GM12878 (cell line): ENCODE measurements at regions not wholly inside any gene's neighbourhood (a gene's known extent, or its start where the extent isn't known, plus 50 kb on each side); places are given as distances from the start of the nearest gene placed in this dataset.

Experiments used
- CREM ChIP-seq: IDR thresholded peaks from 2 replicates; pipeline ENCODE4 v1.6.1; 2014; ENCODE audit warnings: antibody characterized with exemption, low read depth
- JUNB ChIP-seq: IDR thresholded peaks from 2 replicates; pipeline ENCODE4 v1.6.1; 2016; ENCODE audit warnings: antibody characterized with exemption, mild to moderate bottlenecking
- LARP7 ChIP-seq: fragments of 450-650 bp; IDR thresholded peaks from 2 replicates; pipeline ENCODE4 v1.6.1; 2017; ENCODE audit warnings: mild to moderate bottlenecking
- RAD51 ChIP-seq: fragments of 450-650 bp; IDR thresholded peaks from 2 replicates; pipeline ENCODE4 v1.6.1; 2016; ENCODE audit warnings: moderate library complexity, mild to moderate bottlenecking, inconsistent platforms
- YBX1 ChIP-seq: fragments of 450-650 bp; IDR thresholded peaks from 2 replicates; pipeline ENCODE4 v1.6.1; 2016; ENCODE audit warnings: antibody characterized with exemption
- ZNF207 ChIP-seq: fragments of 450-650 bp; IDR thresholded peaks from 2 replicates; pipeline ENCODE4 v1.6.1; 2014; ENCODE audit warnings: antibody characterized with exemption, mild to moderate bottlenecking, borderline replicate concordance
- ZNF217 ChIP-seq: fragments of 450-650 bp; IDR thresholded peaks from 2 replicates; pipeline ENCODE4 v1.6.1; 2017; ENCODE audit warnings: antibody characterized with exemption, mild to moderate bottlenecking
- ZNF384 ChIP-seq: IDR thresholded peaks from 2 replicates; pipeline ENCODE4 v1.6.1; 2012; ENCODE audit warnings: low read depth, mild to moderate bottlenecking, low read length, improper control_type of control experiment, borderline replicate concordance
- ZZZ3 ChIP-seq: IDR thresholded peaks from 2 replicates; pipeline ENCODE4 v1.6.1; 2011; ENCODE audit warnings: low read depth; ENCODE audit not compliant: control insufficient read depth, insufficient read length
- TF ChIP-seq, protein P1 (sequence below): IDR thresholded peaks from 2 replicates; pipeline ENCODE4 v1.6.1; 2012; ENCODE audit warnings: improper control_type of control experiment, low read depth, low read length; ENCODE audit not compliant: insufficient replicate concordance
- TF ChIP-seq, protein P2 (sequence below): IDR thresholded peaks from 2 replicates; pipeline ENCODE4 v1.6.1; 2012; ENCODE audit warnings: mild to moderate bottlenecking, low read depth, low read length
- TF ChIP-seq, protein P3 (sequence below): fragments of 450-650 bp; IDR thresholded peaks from 2 replicates; pipeline ENCODE4 v1.6.1; 2017; ENCODE audit warnings: mild to moderate bottlenecking, moderate library complexity

- TF ChIP-seq, protein P1, sequence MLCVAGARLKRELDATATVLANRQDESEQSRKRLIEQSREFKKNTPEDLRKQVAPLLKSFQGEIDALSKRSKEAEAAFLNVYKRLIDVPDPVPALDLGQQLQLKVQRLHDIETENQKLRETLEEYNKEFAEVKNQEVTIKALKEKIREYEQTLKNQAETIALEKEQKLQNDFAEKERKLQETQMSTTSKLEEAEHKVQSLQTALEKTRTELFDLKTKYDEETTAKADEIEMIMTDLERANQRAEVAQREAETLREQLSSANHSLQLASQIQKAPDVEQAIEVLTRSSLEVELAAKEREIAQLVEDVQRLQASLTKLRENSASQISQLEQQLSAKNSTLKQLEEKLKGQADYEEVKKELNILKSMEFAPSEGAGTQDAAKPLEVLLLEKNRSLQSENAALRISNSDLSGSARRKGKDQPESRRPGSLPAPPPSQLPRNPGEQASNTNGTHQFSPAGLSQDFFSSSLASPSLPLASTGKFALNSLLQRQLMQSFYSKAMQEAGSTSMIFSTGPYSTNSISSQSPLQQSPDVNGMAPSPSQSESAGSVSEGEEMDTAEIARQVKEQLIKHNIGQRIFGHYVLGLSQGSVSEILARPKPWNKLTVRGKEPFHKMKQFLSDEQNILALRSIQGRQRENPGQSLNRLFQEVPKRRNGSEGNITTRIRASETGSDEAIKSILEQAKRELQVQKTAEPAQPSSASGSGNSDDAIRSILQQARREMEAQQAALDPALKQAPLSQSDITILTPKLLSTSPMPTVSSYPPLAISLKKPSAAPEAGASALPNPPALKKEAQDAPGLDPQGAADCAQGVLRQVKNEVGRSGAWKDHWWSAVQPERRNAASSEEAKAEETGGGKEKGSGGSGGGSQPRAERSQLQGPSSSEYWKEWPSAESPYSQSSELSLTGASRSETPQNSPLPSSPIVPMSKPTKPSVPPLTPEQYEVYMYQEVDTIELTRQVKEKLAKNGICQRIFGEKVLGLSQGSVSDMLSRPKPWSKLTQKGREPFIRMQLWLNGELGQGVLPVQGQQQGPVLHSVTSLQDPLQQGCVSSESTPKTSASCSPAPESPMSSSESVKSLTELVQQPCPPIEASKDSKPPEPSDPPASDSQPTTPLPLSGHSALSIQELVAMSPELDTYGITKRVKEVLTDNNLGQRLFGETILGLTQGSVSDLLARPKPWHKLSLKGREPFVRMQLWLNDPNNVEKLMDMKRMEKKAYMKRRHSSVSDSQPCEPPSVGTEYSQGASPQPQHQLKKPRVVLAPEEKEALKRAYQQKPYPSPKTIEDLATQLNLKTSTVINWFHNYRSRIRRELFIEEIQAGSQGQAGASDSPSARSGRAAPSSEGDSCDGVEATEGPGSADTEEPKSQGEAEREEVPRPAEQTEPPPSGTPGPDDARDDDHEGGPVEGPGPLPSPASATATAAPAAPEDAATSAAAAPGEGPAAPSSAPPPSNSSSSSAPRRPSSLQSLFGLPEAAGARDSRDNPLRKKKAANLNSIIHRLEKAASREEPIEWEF, result no peak
- TF ChIP-seq, protein P2, sequence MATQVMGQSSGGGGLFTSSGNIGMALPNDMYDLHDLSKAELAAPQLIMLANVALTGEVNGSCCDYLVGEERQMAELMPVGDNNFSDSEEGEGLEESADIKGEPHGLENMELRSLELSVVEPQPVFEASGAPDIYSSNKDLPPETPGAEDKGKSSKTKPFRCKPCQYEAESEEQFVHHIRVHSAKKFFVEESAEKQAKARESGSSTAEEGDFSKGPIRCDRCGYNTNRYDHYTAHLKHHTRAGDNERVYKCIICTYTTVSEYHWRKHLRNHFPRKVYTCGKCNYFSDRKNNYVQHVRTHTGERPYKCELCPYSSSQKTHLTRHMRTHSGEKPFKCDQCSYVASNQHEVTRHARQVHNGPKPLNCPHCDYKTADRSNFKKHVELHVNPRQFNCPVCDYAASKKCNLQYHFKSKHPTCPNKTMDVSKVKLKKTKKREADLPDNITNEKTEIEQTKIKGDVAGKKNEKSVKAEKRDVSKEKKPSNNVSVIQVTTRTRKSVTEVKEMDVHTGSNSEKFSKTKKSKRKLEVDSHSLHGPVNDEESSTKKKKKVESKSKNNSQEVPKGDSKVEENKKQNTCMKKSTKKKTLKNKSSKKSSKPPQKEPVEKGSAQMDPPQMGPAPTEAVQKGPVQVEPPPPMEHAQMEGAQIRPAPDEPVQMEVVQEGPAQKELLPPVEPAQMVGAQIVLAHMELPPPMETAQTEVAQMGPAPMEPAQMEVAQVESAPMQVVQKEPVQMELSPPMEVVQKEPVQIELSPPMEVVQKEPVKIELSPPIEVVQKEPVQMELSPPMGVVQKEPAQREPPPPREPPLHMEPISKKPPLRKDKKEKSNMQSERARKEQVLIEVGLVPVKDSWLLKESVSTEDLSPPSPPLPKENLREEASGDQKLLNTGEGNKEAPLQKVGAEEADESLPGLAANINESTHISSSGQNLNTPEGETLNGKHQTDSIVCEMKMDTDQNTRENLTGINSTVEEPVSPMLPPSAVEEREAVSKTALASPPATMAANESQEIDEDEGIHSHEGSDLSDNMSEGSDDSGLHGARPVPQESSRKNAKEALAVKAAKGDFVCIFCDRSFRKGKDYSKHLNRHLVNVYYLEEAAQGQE, result no peak
- TF ChIP-seq ZNF207 (no peak), CREM (no peak), YBX1 (no peak), LARP7 (no peak), RAD51 (no peak), ZNF217 (no peak), ZNF384 (no peak), ZZZ3 (no peak), JUNB (no peak)
- TF ChIP-seq, protein P3, sequence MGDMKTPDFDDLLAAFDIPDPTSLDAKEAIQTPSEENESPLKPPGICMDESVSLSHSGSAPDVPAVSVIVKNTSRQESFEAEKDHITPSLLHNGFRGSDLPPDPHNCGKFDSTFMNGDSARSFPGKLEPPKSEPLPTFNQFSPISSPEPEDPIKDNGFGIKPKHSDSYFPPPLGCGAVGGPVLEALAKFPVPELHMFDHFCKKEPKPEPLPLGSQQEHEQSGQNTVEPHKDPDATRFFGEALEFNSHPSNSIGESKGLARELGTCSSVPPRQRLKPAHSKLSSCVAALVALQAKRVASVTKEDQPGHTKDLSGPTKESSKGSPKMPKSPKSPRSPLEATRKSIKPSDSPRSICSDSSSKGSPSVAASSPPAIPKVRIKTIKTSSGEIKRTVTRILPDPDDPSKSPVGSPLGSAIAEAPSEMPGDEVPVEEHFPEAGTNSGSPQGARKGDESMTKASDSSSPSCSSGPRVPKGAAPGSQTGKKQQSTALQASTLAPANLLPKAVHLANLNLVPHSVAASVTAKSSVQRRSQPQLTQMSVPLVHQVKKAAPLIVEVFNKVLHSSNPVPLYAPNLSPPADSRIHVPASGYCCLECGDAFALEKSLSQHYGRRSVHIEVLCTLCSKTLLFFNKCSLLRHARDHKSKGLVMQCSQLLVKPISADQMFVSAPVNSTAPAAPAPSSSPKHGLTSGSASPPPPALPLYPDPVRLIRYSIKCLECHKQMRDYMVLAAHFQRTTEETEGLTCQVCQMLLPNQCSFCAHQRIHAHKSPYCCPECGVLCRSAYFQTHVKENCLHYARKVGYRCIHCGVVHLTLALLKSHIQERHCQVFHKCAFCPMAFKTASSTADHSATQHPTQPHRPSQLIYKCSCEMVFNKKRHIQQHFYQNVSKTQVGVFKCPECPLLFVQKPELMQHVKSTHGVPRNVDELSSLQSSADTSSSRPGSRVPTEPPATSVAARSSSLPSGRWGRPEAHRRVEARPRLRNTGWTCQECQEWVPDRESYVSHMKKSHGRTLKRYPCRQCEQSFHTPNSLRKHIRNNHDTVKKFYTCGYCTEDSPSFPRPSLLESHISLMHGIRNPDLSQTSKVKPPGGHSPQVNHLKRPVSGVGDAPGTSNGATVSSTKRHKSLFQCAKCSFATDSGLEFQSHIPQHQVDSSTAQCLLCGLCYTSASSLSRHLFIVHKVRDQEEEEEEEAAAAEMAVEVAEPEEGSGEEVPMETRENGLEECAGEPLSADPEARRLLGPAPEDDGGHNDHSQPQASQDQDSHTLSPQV, result no peak
Observed at GRCh38 chr20:24762371-24762770, 186.7 kb upstream of the CST7 start (continued).
